GM12878 (cell line): ENCODE measurements at regions not wholly inside any gene's neighbourhood (a gene's known extent, or its start where the extent isn't known, plus 50 kb on each side); places are given as distances from the start of the nearest gene placed in this dataset.

Source experiments
- BMI1 ChIP-seq: fragments of 450-650 bp; IDR thresholded peaks from 2 replicates; pipeline ENCODE4 v1.6.1; 2016; ENCODE audit warnings: mild to moderate bottlenecking, moderate library complexity, borderline replicate concordance
- CEBPB ChIP-seq, 2 experiments: fragments of 150-350 bp in 1 of 2; IDR thresholded peaks; 2 replicates each; pipeline ENCODE4 v1.6.1; 2012 to 2014; ENCODE audit warnings: low read depth in 2 of 2, low read length in 2 of 2, borderline replicate concordance in 1 of 2, inconsistent platforms in 1 of 2
- EED ChIP-seq: sonication (generic); IDR thresholded peaks from 2 replicates; pipeline ENCODE4 v1.6.1; 2016; ENCODE audit warnings: antibody characterized with exemption, low read depth
- MYC ChIP-seq: IDR thresholded peaks from 2 replicates; pipeline ENCODE4 v1.6.1; 2011; ENCODE audit warnings: mild to moderate bottlenecking, low read length, moderate library complexity, inconsistent platforms; ENCODE audit not compliant: insufficient read depth, insufficient replicate concordance, insufficient read length, severe bottlenecking
- NFYB ChIP-seq: IDR thresholded peaks from 2 replicates; pipeline ENCODE4 v1.6.1; 2011; ENCODE audit warnings: low read depth, mild to moderate bottlenecking, low read length, improper control_type of control experiment, moderate library complexity; ENCODE audit not compliant: insufficient read depth
- NR2F1 ChIP-seq: fragments of 450-650 bp; conservative IDR thresholded peaks from 2 replicates; pipeline ENCODE4 v1.6.1; 2017; ENCODE audit warnings: mild to moderate bottlenecking
- POLR2A ChIP-seq: IDR thresholded peaks from 2 replicates; pipeline ENCODE4 v1.6.1; 2011; ENCODE audit warnings: low read depth, mild to moderate bottlenecking, low read length
- POLR2AphosphoS5 ChIP-seq: IDR thresholded peaks from 2 replicates; pipeline ENCODE4 v1.6.1; 2011; ENCODE audit warnings: mild to moderate bottlenecking, low read length, inconsistent platforms
- RAD51 ChIP-seq: fragments of 450-650 bp; IDR thresholded peaks from 2 replicates; pipeline ENCODE4 v1.6.1; 2016; ENCODE audit warnings: moderate library complexity, mild to moderate bottlenecking, inconsistent platforms
- RELA ChIP-seq: fragments of 450-650 bp; IDR thresholded peaks from 2 replicates; pipeline ENCODE4 v1.8.0; 2014; ENCODE audit warnings: borderline replicate concordance; ENCODE audit not compliant: partially characterized antibody
- RUNX3 ChIP-seq: IDR thresholded peaks from 2 replicates; pipeline ENCODE4 v1.6.1; 2012; ENCODE audit warnings: low read length, inconsistent platforms
- TF ChIP-seq, protein P1 (sequence below), 3 experiments: IDR thresholded peaks in 2 of 3; conservative IDR thresholded peaks in 1 of 3; 2 replicates each; pipeline ENCODE4 v1.5.1; 2011; ENCODE audit warnings: low read depth in 3 of 3, low read length in 3 of 3, mild to moderate bottlenecking in 3 of 3, control low read depth in 2 of 3, moderate library complexity in 2 of 3, inconsistent platforms in 1 of 3, mixed read lengths in 1 of 3; ENCODE audit not compliant: control insufficient read depth in 2 of 3, insufficient read depth in 1 of 3; ENCODE audit errors: extremely low read depth in 1 of 3

DNA sequence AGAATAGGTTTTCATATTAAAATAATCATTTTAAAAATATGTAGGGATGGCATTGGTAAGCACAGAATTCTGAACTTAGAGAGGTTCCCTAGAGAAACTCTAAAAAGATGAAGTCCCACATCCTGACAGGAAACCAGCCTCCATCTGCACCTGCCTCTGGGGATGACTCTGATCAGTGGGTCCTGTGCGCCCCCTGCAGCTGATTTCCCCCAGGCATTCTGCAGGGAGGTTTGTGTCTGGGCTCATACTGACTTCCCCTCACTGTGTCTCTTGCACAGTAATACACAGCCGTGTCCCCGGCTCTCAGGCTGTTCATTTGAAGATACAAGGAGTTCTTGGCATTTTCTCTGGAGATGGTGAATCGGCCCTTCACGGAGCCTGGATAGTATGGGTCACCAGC, 602.9 kb downstream of the TMEM121 start:
- TF ChIP-seq POLR2AphosphoS5 (no peak), BMI1 (no peak), NFYB (no peak), RAD51 (no peak), EED (no peak), RUNX3 (no peak), MYC (no peak), POLR2A (no peak), CEBPB (IDR thresholded peaks at IDR 0.05; ENCODE audit: borderline replicate concordance in 1 of 2, low read depth in 2 of 2, low read length in 2 of 2) (no peak), NR2F1 (no peak), RELA (no peak)
- TF ChIP-seq, protein P1, sequence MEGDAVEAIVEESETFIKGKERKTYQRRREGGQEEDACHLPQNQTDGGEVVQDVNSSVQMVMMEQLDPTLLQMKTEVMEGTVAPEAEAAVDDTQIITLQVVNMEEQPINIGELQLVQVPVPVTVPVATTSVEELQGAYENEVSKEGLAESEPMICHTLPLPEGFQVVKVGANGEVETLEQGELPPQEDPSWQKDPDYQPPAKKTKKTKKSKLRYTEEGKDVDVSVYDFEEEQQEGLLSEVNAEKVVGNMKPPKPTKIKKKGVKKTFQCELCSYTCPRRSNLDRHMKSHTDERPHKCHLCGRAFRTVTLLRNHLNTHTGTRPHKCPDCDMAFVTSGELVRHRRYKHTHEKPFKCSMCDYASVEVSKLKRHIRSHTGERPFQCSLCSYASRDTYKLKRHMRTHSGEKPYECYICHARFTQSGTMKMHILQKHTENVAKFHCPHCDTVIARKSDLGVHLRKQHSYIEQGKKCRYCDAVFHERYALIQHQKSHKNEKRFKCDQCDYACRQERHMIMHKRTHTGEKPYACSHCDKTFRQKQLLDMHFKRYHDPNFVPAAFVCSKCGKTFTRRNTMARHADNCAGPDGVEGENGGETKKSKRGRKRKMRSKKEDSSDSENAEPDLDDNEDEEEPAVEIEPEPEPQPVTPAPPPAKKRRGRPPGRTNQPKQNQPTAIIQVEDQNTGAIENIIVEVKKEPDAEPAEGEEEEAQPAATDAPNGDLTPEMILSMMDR (IDR thresholded peaks at IDR 0.05 in 2 of 3, conservative IDR thresholded peaks at IDR 0.05 in 1 of 3; ENCODE audit: control insufficient read depth in 2 of 3, extremely low read depth in 1 of 3, insufficient read depth in 1 of 3, low read depth in 3 of 3, low read length in 3 of 3) = peak; percentile 23 to 44 (median 42); a peak in 4 of 6 replicates
